IPS-15b (cell line): ENCODE measurements at regions not wholly inside any gene's neighbourhood (a gene's known extent, or its start where the extent isn't known, plus 50 kb on each side); places are given as distances from the start of the nearest gene placed in this dataset.

ENCODE experiments used
- H3K27me3 ChIP-seq: one replicate; pipeline ENCODE4 v1.6.1; 2013; ENCODE audit warnings: low read length; ENCODE audit not compliant: control insufficient read depth, insufficient read depth
- H3K36me3 ChIP-seq: one replicate; pipeline ENCODE4 v1.6.1; 2013; ENCODE audit warnings: low read length; ENCODE audit not compliant: control insufficient read depth, insufficient read depth
- H3K4me1 ChIP-seq: one replicate; pipeline ENCODE4 v1.6.1; 2013; ENCODE audit warnings: mild to moderate bottlenecking, low read length; ENCODE audit not compliant: control insufficient read depth, insufficient read depth
- H3K4me3 ChIP-seq: one replicate; pipeline ENCODE4 v1.5.1; 2013; ENCODE audit warnings: low read depth, low read length
- H3K9ac ChIP-seq: one replicate; pipeline ENCODE4 v1.6.1; 2013; ENCODE audit warnings: low read depth, mild to moderate bottlenecking, low read length
- H3K9me3 ChIP-seq: one replicate; pipeline ENCODE4 v1.6.1; 2013; ENCODE audit warnings: mild to moderate bottlenecking, low read length; ENCODE audit not compliant: control insufficient read depth, insufficient read depth

DNA sequence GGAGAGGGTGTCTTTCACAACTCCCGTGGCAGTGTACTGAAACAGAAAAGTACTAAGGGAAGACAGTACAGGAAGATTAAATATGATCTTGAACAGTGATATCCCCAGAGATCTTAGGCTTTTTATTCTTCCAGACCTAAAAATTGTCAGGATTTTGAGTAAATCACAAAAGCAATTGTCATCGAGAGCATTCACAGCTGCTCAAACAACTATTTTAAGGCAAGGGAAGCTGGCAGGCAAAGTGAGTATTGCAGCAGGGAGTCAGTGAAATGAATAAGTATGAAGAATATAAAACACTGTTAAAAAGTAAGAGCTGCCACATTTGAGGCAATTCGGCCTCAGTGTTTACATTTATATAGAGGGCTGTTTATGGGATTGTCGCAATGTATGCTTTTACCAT is 479.0 kb downstream of the CAAP1 start:
- H3K36me3 ChIP-seq, result no peaks in the 10 kb centered on the region
- H3K27me3 ChIP-seq, result no peaks in the 10 kb centered on the region
- peaks cover 9% of the 10 kb centered on the region for H3K4me1 ChIP-seq
- H3K9ac ChIP-seq, result no peak overlapping the region
- no peaks in the 10 kb centered on the region for H3K9me3 ChIP-seq
- no peak overlapping the region for H3K4me3 ChIP-seq

DNA sequence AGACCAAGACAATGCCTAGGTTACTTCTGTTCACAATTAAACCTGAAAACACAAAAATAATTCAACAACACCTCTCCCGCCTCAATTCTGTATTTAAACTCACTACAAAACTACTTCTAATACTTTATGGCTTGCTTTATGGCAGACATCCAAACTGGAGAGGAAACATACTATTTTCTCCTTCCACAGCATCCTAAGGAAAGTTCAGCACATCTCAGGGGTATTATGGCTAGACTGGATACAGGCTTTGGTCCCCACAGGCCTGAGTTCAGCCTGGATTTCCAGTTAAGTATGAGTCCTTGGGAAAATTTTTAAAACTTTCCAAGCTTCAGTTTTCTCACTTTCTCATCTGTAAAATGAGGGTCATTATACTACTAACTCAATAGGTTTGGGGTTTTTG is 480.2 kb downstream of the CAAP1 start:
- H3K27me3 ChIP-seq, result no peaks in the 10 kb centered on the region
- H3K36me3 ChIP-seq, result no peaks in the 10 kb centered on the region
- no peak overlapping the region for H3K9ac ChIP-seq
- H3K4me3 ChIP-seq, result no peak overlapping the region
- H3K4me1 ChIP-seq, result peaks cover 9% of the 10 kb centered on the region
- no peaks in the 10 kb centered on the region for H3K9me3 ChIP-seq

DNA sequence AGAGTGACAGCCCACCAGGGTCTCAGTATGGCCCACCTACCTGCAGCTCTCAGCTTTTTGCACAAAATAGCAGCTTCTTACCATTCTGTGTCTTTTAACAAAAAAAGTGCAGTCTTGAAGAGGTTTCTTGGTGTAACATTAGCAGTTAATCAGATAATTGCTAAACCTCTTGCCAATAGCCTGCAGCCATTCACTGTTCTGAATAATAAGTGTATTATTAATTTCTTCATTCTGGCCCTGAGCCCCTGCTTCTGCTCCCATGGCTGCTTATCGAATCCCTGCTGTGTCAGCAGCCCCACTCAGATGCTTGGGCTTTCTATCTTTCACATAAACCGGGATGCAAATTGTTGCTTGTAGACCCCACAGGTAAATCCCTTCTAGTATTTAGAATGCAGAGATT is 485.9 kb downstream of the CAAP1 start:
- Histone ChIP-seq H3K4me1 (no peaks in the 10 kb centered on the region), H3K9me3 (no peaks in the 10 kb centered on the region), H3K4me3 (no peak overlapping the region), H3K27me3 (no peaks in the 10 kb centered on the region), H3K9ac (no peak overlapping the region), H3K36me3 (no peaks in the 10 kb centered on the region)

DNA sequence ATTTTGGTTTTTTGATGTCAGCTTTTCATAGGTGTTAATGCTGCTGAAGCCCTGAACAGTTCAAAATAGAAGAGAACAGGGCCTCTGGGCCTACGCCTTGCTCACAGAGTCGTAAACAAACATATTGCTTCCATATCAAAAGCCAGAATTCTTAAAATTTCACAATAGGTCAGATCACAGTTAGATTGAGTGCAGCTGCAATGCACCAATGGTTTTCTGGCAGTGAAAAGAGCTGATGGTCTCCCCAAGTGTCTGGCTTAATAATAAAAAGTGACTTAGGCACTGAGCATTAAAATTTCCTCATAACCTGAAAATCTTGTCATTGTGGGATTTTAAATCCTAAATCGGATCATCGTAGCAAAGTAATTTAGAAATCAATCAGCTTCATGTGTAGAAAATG is 493.0 kb downstream of the CAAP1 start:
- Histone ChIP-seq H3K9me3 (no peaks in the 10 kb centered on the region), H3K4me3 (no peak overlapping the region), H3K36me3 (no peaks in the 10 kb centered on the region), H3K4me1 (peaks cover 2% of the 10 kb centered on the region), H3K27me3 (no peaks in the 10 kb centered on the region), H3K9ac (no peak overlapping the region)

DNA sequence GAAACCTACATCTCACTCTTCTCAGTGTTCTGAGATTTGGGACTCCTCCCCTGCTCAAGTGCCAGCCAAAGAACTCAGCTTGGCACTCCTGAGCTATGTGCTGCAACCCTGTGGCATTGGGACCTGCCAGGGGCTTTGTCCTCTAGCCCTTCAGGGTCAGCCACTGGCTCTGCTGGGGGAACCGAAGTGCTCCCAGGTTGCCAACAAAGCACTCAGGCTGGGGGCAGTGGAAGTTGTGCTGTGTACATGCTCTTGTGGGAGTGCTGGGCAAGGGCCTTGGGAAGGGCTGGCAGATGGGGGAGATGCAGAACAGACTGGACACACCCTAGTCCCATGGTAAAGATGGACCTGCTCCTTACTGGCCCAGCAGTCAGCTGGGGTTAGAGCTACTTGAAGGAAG is 498.6 kb downstream of the CAAP1 start:
- Histone ChIP-seq H3K9ac (no peak overlapping the region), H3K9me3 (peaks cover 4% of the 10 kb centered on the region), H3K27me3 (no peaks in the 10 kb centered on the region), H3K4me3 (no peak overlapping the region), H3K4me1 (no peaks in the 10 kb centered on the region), H3K36me3 (no peaks in the 10 kb centered on the region)

DNA sequence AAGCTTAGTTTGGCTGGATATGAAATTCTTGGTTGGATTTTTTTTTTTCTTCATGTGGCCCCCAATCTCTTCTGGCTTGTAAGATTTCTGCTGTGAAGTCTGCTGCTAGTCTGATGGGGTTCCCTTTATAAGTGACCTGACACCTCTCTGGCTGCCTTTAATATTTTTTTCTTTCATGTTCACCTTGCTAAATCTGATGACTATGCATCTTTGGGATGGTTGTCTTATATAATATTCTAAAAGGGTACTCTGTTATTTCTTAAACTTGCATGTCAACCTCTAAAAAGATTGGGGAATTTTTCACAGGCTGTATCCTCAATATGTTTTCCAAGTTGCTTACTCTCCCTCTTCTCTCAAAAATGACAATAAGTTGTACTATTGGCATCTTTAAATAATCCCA is 500.0 kb downstream of the CAAP1 start:
- H3K9ac ChIP-seq, result no peak overlapping the region
- H3K27me3 ChIP-seq, result no peaks in the 10 kb centered on the region
- peaks cover 4% of the 10 kb centered on the region for H3K9me3 ChIP-seq
- H3K4me1 ChIP-seq, result no peaks in the 10 kb centered on the region
- no peaks in the 10 kb centered on the region for H3K36me3 ChIP-seq
- no peak overlapping the region for H3K4me3 ChIP-seq

DNA sequence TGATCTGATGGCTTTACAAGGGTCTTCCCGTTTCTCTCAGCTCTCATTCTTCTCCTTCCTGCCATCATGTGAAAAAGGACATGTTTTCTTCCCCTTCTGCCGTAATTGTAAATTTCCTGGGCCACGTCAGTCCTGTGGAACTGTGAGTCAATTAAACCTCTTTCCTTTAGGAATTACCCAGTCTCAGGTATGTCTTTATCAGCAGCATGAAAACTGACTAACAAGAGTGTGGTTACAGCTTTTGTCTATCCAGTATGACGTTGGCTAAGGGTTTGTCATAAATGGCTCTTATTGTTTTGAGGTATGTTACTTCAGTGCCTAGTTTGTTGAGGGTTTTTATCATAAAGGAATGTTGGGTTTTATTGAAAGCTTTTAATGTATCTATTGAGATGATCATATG is 501.6 kb downstream of the CAAP1 start:
- H3K4me3 ChIP-seq, result no peak overlapping the region
- no peaks in the 10 kb centered on the region for H3K36me3 ChIP-seq
- H3K4me1 ChIP-seq, result no peaks in the 10 kb centered on the region
- no peaks in the 10 kb centered on the region for H3K27me3 ChIP-seq
- peaks cover 4% of the 10 kb centered on the region for H3K9me3 ChIP-seq
- no peak overlapping the region for H3K9ac ChIP-seq

DNA sequence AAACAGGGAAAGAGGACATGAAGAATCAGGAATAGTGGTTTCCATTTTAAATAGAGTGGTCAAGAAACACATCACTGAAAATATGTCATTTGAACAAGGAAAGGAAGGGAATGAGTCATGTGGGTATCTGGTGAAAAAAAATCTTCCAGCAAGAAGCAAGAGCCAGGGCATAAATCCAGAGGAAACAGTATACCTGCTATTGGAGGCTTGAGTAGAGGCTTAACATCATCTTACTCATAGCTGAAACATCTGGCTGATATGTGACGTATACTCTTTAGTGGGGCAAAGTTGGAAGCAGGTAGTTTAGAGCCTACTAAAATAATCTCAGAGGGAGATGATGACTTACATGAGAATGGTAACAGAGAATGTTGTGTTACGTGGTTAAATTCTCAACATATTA is 517.2 kb downstream of the CAAP1 start:
- no peak overlapping the region for H3K4me3 ChIP-seq
- H3K4me1 ChIP-seq, result no peaks in the 10 kb centered on the region
- H3K36me3 ChIP-seq, result no peaks in the 10 kb centered on the region
- no peak overlapping the region for H3K9ac ChIP-seq
- no peaks in the 10 kb centered on the region for H3K9me3 ChIP-seq
- H3K27me3 ChIP-seq, result no peaks in the 10 kb centered on the region

DNA sequence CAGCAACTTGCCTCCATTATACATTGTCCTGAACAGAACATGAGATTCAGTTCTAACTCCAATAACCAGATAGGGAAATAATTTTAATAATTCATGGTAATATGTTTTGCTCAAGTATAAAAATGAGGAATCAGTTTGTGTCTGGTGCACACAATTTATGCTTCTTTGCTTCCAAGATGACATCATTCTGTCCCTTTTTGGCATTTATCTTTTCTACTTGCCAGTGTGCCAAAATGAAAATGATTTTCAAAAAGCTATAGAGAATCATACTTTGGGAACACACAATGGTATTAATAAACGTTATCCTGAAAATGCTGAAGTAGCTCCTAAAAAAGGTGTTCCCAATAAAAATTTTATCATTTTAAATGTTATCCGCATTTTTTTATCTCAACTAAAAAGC is 519.0 kb downstream of the CAAP1 start:
- no peak overlapping the region for H3K9ac ChIP-seq
- H3K4me1 ChIP-seq, result no peaks in the 10 kb centered on the region
- H3K4me3 ChIP-seq, result no peak overlapping the region
- H3K9me3 ChIP-seq, result no peaks in the 10 kb centered on the region
- no peaks in the 10 kb centered on the region for H3K36me3 ChIP-seq
- H3K27me3 ChIP-seq, result no peaks in the 10 kb centered on the region

DNA sequence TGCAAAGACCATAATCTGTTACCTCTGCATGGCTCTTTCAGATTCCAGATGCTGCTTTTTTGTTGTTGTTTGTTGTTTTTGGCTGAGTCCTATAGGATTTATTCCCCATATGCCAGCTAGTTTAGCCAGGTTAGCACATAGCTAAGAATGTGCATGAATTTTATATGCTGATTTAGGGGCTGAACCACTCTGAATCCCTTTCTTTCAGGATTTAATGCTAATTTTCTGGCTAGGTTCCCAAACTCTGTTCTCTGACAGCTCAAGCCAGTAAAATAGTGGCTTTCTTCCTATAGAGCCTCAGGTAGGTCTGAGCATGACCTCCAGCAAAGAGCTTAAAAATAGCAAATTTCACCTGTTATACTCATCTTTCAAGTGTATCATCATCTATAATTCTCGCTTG is 521.4 kb downstream of the CAAP1 start:
- Histone ChIP-seq H3K4me1 (no peaks in the 10 kb centered on the region), H3K9me3 (no peaks in the 10 kb centered on the region), H3K27me3 (no peaks in the 10 kb centered on the region), H3K9ac (no peak overlapping the region), H3K36me3 (no peaks in the 10 kb centered on the region), H3K4me3 (no peak overlapping the region)

DNA sequence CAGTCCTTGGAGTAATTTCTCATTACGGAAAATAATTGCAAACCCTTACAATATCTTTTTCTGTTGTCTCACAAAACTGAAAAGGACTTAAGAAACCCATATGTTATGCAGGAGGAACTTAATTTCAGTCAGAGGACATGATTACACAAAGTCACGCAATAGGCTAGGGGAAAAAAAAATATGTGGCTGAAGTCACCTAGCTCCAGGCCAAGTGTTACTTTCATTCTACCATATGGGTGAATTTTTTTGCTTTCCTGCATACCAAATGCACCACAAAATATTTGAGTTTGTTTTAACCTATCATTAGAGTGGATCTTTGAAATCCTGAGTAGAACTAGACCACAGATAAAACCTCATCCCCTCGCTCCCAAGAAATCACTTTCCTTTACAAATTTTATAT is 523.5 kb downstream of the CAAP1 start:
- H3K36me3 ChIP-seq, result no peaks in the 10 kb centered on the region
- no peaks in the 10 kb centered on the region for H3K4me1 ChIP-seq
- H3K27me3 ChIP-seq, result no peaks in the 10 kb centered on the region
- H3K9me3 ChIP-seq, result no peaks in the 10 kb centered on the region
- H3K4me3 ChIP-seq, result no peak overlapping the region
- no peak overlapping the region for H3K9ac ChIP-seq

DNA sequence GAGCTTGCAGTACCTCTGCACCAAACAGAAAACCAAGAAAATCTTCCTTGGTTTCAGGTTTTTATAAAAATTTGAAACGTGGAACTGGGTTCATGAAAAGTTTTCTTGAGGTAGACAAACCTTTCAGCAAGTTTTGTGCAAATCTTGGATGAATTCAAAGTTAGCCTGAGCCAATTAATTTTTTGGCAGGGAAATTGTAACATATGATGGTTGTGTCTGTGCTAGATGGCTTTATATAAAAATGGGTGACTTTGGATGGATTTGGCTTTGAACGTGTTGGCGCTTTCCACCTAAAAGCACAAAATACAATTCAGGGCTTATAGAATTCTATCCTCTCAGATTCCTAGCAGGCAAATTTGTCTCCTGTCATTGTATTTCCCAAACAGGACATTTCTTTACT is 524.4 kb downstream of the CAAP1 start:
- Histone ChIP-seq H3K36me3 (no peaks in the 10 kb centered on the region), H3K4me1 (no peaks in the 10 kb centered on the region), H3K4me3 (no peak overlapping the region), H3K27me3 (no peaks in the 10 kb centered on the region), H3K9me3 (no peaks in the 10 kb centered on the region), H3K9ac (no peak overlapping the region)

DNA sequence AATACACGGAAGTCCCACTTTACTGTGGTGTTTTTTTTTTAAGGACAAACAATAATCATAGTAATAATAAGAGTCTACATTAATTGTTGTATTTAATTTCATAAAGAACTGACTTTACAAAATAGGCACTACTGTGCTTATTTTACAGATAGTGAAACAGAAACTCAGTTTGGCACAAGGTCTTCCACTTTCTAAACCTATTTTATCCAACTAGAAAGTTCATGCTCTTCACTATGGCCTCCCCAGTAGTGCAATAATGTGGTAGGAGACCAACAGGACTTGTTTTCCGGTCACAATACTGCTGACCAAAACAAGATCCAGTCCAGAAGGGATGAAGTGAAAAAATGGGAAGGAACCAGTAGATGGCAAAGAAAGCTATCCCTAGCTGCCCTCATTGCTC is 531.6 kb downstream of the CAAP1 start:
- H3K4me3 ChIP-seq, result no peak overlapping the region

More for the DNA sequence above, 531.6 kb downstream of the CAAP1 start:
- Histone ChIP-seq H3K9me3 (no peaks in the 10 kb centered on the region), H3K4me1 (no peaks in the 10 kb centered on the region), H3K9ac (no peak overlapping the region), H3K36me3 (no peaks in the 10 kb centered on the region), H3K27me3 (no peaks in the 10 kb centered on the region)
